HG03060 (cell line): ENCODE measurements at regions not wholly inside any gene's neighbourhood (a gene's known extent, or its start where the extent isn't known, plus 50 kb on each side); places are given as distances from the start of the nearest gene placed in this dataset.

ENCODE experiments used
- ATAC-seq: cut with Tn5 transposase; IDR thresholded peaks from one replicate; pipeline ENCODE4 v1.9.1; 2021; ENCODE audit warnings: low read depth, moderate number of reproducible peaks; ENCODE audit not compliant: unreplicated experiment

DNA sequence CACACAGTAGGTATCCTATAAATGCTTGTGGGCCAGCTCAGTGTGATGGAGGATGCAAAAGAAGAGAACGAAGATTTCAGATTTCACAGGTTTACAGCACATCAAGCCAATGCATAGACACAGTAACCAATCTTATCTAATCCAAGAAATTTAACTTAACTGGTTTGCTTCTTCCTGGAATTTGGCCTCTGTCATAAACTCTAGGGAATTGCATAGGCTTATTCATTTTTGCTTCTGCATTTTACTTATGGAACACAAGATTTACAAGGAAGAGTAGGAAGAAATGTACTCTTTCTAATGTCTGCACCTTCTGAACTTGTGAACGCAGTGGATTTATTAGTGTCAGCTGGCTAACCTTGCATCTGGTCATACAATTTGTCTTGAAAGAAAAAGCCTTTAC is 389.4 kb upstream of the NPVF start:
- ATAC-seq = no peak

DNA sequence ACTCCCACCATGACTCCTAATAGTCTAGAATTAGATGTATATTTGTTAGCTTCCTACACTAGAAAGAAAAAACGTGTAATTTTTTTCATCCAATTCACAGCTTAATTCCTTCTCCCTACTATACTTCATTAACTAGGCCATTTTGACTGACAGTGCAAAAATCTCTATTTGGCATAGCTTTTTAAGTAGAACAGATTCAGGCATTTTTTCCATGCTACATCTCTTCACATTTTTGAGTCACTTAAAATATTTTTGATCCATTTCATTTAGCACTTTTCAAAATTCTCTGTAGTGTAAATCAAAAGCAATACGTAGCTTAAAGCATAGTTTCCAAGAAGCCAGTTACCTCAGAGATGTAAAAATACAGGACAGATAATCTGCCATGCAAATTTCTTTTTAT is 391.1 kb upstream of the NPVF start:
- no peak for ATAC-seq

DNA sequence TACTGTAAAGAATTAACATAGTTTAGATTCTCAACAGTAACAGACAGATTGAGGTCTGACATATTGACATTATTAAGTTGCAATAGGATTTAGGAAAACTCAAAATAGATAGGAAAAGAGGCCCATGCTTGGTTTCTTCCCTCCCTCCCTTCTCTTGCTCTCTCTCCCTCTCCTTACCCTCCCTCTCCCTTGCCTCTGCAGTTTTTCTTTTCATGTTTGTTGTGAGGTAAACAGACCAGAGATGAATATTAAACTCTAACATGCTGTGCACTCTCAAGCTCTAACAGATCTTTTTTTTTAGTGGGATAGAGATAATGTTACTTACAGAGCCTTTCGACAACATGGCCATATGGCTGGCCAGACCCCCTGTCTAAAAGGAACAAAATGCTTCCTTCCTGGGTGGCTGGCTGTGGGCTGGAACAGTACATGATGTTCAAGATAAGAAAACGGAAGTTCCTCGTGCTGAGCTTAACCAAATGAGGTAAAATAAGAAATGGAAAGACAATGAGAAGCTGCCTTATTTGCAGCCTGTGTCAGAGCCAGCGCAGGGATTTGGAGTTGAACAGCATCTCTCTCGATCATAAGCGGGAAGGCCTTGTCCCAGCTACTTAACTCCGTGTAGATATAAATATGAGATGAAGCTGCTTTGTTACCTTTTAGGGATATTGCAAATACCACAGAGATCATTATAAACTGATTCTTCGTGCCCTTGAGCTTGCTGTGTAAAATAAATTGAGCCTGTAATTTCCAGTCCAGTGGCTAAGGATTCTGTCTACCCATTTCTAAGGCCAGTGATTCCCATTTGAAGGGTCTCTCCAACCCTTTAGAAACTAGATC is 391.9 kb upstream of the NPVF start:
- ATAC-seq = no peak

GRCh38 chr7:25621993-25622392 is 393.7 kb upstream of the NPVF start:
- ATAC-seq = no peak

DNA sequence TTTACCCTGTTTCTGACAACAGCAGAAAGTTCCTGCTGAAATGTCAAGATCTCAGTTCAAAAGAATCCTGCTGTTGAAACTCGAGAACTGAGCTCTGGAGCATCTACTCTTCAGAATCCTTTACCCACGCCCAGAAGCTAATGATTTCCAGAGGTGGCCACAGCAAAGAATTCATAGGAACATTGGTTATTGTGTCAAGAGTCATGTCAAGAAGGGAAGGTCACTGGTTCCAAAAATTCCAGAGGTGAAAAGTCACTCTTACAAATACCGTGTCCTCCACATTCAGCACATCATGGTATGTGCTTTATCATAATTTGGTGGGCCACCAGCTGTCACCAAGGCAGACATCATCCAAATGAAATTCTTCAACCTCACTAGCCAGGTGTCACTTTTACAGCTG is 394.4 kb upstream of the NPVF start:
- no peak for ATAC-seq

DNA sequence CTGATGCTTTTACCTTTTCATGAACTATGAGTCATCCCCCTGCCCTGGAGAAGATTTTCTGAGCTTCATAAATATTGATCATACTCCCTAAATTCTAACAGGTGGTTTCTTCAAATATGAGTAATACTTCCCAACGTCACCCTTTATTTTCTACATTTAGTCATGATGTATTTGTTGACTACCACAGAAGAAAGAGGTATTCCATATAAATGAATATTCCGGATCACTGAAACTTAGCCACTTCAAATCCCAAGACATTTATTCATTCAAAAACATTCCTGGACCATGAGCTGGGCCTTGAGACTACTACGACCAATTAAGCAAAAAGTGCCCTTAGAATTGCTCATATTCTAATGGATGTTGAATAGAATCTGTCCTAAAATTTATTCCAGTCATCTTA is 395.8 kb upstream of the NPVF start:
- no peak for ATAC-seq

DNA sequence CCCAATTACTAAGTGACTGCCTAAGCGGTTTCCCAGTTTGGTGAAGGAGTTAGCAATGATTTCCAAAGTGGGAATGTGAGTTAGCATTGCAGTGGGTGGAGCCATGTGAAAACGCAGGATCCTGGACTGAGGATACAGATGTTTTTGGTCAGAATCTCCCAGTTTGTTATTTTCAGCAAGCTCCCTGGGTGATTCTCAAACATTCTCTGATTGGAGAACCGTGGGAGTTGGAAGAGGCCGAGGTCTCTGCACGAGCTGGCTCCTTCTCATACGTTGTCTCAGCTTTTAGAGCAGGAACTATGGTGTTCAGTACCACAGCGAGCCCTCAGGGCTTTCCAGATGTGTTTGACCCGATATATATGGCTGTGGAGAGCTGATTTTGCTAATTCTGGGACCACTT is 396.5 kb upstream of the NPVF start:
- ATAC-seq = no peak

- ATAC-seq = no peak
Observed at GRCh38 chr7:25625306-25625992, 397.2 kb upstream of the NPVF start.

- no peak for ATAC-seq
Observed at GRCh38 chr7:25626451-25627131, 398.3 kb upstream of the NPVF start.

GRCh38 chr7:25628446-25628845 is 400.2 kb upstream of the NPVF start:
- no peak for ATAC-seq

- no peak for ATAC-seq
Observed at GRCh38 chr7:25632616-25633015, 404.3 kb upstream of the NPVF start.

- no peak for ATAC-seq
Observed at GRCh38 chr7:25633426-25634036, 405.2 kb upstream of the NPVF start.

- ATAC-seq = no peak
Observed at GRCh38 chr7:25636168-25636567, 407.9 kb upstream of the NPVF start.

DNA sequence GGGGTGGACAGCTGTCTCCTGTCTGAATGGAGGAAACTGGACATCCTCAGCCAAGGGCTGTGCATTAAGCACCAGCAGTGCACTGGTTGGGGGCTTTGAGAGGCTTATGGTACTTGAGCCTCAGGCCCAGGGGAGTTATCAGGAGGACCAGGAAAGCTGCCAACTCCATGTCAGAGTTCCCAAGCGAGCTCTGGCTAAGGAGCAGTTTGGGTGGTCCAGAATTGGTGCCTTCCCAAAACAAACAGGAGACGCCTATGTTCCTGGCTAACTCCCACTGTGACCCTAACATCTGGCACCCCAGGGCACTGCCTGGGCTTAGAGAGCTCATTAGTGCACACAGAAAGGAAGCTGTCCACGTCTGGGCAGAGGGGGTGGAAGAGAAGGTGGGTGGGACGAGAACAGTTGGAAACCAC is 408.6 kb upstream of the NPVF start:
- ATAC-seq = no peak

- no peak for ATAC-seq
Observed at GRCh38 chr7:25638068-25638467, 409.8 kb upstream of the NPVF start.

DNA sequence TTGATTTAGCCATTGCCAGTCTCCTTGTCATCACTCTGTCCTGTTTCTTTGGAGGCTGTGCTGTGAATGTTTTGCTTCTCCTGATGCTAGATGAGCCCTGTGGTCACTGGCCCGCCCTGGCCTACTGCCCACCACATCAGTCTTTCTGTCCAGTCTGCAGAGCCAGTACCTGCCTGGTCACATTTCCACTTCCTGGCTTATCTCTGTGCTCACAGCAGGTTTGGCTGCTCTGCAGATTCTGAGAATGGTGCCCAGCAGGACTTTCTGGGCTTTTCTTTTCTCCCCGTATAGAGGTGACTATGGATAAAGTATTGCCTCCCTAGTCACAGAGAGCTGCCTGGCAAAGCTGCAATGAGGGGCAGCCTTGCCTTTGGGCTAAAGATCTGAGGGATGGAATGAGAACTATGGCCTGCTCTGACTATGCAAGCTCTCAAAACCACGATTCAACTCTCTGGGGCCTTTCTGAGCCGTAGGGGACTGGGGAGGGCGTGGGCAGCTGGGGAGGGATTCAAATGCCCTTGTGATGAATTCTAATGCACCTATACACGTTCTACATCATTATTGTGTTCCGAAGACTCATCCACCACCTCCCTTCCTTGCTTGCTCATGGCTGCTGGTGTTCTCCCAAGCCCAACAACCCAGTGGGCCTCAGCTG is 410.4 kb upstream of the NPVF start:
- no peak for ATAC-seq

DNA sequence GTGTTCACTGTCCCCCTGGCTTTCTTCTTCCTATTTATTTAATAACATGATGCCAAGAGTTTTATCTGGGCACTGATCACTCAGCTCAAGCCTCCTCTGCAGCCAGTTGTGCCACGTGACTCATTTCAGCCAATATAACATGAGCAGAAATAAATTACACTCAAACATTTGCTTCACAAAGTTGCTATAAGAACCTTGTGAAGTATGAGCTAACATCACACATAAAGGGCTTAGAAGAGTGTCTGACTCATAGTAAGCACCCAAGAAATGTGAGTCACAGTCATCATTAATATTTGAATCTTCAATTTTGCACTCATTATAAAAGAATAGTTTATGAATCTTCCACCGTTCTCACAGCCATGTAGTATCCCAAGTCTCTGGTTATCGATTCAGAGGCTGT is 414.6 kb upstream of the NPVF start:
- ATAC-seq = no peak

GRCh38 chr7:25643286-25643685 is 415.0 kb upstream of the NPVF start:
- ATAC-seq = no peak

DNA sequence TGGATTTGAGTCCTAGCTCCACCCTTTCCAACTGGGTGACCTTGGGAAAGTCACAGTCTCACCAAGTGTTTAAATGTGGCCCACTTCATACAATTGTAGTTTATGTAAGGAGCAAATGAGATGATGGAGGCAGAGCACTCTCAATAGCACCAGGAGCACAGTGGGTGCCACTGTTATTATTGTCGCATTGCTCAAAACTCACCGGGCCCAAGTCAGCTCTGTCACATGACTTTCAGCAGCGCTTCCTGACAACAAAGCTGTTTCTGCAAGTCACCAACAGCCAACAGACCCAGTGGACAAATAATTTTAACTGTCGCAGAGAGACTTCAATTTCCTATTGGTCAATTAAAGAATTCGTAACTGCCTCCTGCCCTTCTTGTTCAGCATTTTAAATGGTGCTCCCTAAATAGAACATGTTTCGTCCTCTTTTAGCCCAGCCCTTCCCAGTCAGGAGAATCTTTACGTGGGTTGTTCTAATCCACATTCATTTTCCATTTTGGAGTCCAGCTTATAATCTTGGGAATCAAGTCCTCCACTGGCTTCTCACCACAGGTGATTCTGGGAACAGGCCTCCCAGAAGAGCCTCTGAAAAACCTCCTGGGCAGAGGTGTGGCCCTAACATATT is 415.6 kb upstream of the NPVF start:
- ATAC-seq = no peak

- no peak for ATAC-seq
Observed at GRCh38 chr7:25646726-25647413, 418.6 kb upstream of the NPVF start.
